Activated CD8-positive, alpha-beta T cell treated with anti-CD3 and anti-CD28 coated beads, Interleukin-2, amount 10 ng/mL, durations not matched to agents 7 days and 5 days (primary cell): ENCODE measurements at regions not wholly inside any gene's neighbourhood (a gene's known extent, or its start where the extent isn't known, plus 50 kb on each side); places are given as distances from the start of the nearest gene placed in this dataset.

Experiments used
- ATAC-seq: fragments of 150-1000 bp; cut with Tn5 transposase; one replicate; pipeline ENCODE4 v1.10.0; 2021; ENCODE audit warnings: moderate library complexity
- CTCF ChIA-PET: fragments of 350-600 bp; sonication (Branson Sonifier 250); formaldehyde crosslinking; loops from one replicate; lab custom pipeline; 2021; ENCODE audit warnings: antibody characterized with exemption; lab: Charles Lee
- POLR2A ChIA-PET: fragments of 350-600 bp; sonication (Branson Sonifier 250); formaldehyde crosslinking; loops from one replicate; lab custom pipeline; 2021; ENCODE audit warnings: antibody characterized with exemption; lab: Charles Lee
- DNase-seq: peaks from one replicate; pipeline ENCODE4 v3.0.0-alpha.2; 2020
- H3K27ac Mint-ChIP-seq: one replicate; pipeline ENCODE4 v1.8.0; 2021; ENCODE audit warnings: mild to moderate bottlenecking, mixed read lengths
- H3K27me3 Mint-ChIP-seq: one replicate; pipeline ENCODE4 v1.8.0; 2021; ENCODE audit warnings: low read depth, mixed read lengths
- H3K36me3 Mint-ChIP-seq: one replicate; pipeline ENCODE4 v1.8.0; 2021; ENCODE audit warnings: low read depth, mixed read lengths
- H3K4me1 Mint-ChIP-seq: one replicate; pipeline ENCODE4 v1.8.0; 2021; ENCODE audit warnings: low read depth, mixed read lengths
- H3K4me3 Mint-ChIP-seq: one replicate; pipeline ENCODE4 v1.8.0; 2021; ENCODE audit warnings: mild to moderate bottlenecking, mixed read lengths
- H3K9me3 Mint-ChIP-seq: one replicate; pipeline ENCODE4 v1.8.0; 2022; ENCODE audit warnings: mixed read lengths; ENCODE audit not compliant: insufficient read depth

GRCh38 chr18:10207682-10208345 lies 246.6 kb upstream of the APCDD1 start:
- ATAC-seq (no peak), DNase-seq (no peak)
- Mint-ChIP-seq H3K4me3 (no peak overlapping the region), H3K9me3 (no peaks in the 10 kb centered on the region), H3K27me3 (peaks cover 2% of the 10 kb centered on the region), H3K27ac (no peak overlapping the region), H3K4me1 (no peaks in the 10 kb centered on the region), H3K36me3 (no peaks in the 10 kb centered on the region)
- POLR2A ChIA-PET: no interaction called here
- CTCF ChIA-PET: no interaction called here

- H3K4me3 Mint-ChIP-seq: no peak overlapping the region
- POLR2A ChIA-PET: no interaction called here
- no peak for DNase-seq
- no peak for ATAC-seq
- no peak overlapping the region for H3K27ac Mint-ChIP-seq
- H3K27me3 Mint-ChIP-seq: peaks cover 2% of the 10 kb centered on the region
- no peaks in the 10 kb centered on the region for H3K36me3 Mint-ChIP-seq
- peaks cover 6% of the 10 kb centered on the region for H3K4me1 Mint-ChIP-seq
- CTCF ChIA-PET: no interaction called here
- H3K9me3 Mint-ChIP-seq: no peaks in the 10 kb centered on the region
Observed at GRCh38 chr18:10209302-10209701, 245.1 kb upstream of the APCDD1 start.

DNA sequence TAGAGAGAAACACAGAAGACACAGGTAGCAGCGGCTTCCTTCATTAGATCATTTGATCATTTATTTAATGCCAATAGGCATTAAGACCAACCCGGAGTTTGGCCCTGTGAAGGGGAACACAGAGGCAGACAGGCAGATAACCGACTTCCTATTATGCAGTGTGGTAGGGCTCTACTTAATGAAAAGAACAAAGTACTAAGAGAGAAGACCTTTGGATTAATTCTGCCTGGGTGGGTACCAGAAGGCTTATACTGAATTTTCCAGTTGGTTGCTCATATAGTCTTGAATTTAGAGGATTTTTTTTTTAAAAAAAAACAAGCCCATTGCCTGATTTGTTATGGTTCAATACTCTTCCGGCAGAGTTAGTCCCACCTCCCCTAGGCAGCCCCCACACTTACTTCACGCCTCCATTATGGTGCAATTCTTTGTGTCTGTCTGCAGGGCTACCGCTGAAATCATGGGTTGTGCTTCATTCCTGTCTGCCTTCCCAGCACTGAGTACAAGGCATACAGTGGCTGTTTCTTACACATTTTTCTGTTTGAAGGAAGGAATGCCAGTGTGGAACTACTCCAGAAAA lies 244.3 kb upstream of the APCDD1 start:
- no peaks in the 10 kb centered on the region for H3K36me3 Mint-ChIP-seq
- peaks cover 6% of the 10 kb centered on the region for H3K4me1 Mint-ChIP-seq
- ChIA-PET POLR2A (no interaction called here), CTCF (no interaction called here)
- H3K4me3 Mint-ChIP-seq: no peak overlapping the region
- no peaks in the 10 kb centered on the region for H3K9me3 Mint-ChIP-seq
- peaks cover 2% of the 10 kb centered on the region for H3K27me3 Mint-ChIP-seq
- DNase-seq: no peak
- H3K27ac Mint-ChIP-seq: no peak overlapping the region
- no peak for ATAC-seq

GRCh38 chr18:10213526-10213925 lies 240.9 kb upstream of the APCDD1 start:
- Mint-ChIP-seq H3K27ac (peak overlapping the region; percentile 21), H3K36me3 (no peaks in the 10 kb centered on the region), H3K4me1 (peaks cover 8% of the 10 kb centered on the region), H3K4me3 (no peak overlapping the region), H3K9me3 (no peaks in the 10 kb centered on the region), H3K27me3 (peaks cover 4% of the 10 kb centered on the region)
- ChIA-PET CTCF (no interaction called here), POLR2A (no interaction called here)
- ATAC-seq: peak; percentile 69
- peak; percentile 38 for DNase-seq

GRCh38 chr18:10215446-10215845 lies 239.0 kb upstream of the APCDD1 start:
- Mint-ChIP-seq H3K9me3 (no peaks in the 10 kb centered on the region), H3K27me3 (peaks cover 4% of the 10 kb centered on the region), H3K4me3 (no peak overlapping the region), H3K36me3 (no peaks in the 10 kb centered on the region), H3K4me1 (peaks cover 8% of the 10 kb centered on the region), H3K27ac (no peak overlapping the region)
- DNase-seq: no peak
- POLR2A ChIA-PET: no interaction called here
- no peak for ATAC-seq
- CTCF ChIA-PET: no interaction called here

DNA sequence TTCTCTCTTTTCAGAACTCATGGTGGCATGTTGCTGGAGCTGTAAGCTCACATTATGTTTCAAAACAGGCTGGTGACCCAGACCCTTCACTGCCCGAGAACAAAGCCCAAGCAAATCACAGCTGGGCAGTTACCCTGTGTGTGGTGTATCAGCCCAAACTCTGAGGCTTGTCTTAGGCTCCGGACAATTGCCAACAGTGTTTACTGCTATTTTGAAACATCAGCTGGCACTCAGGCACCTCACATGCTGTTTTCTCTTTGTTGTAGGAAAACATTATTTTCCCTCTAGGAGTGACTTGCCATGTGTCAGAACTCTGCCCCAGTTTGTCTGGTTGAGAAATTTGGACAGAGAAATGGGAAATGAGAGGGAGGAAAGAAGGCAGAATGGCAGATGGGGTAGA lies 237.6 kb upstream of the APCDD1 start:
- Mint-ChIP-seq H3K4me3 (no peak overlapping the region), H3K36me3 (no peaks in the 10 kb centered on the region), H3K9me3 (no peaks in the 10 kb centered on the region), H3K27me3 (peaks cover 4% of the 10 kb centered on the region), H3K27ac (no peak overlapping the region), H3K4me1 (peaks cover 8% of the 10 kb centered on the region)
- CTCF ChIA-PET: no interaction called here
- POLR2A ChIA-PET: no interaction called here
- DNase-seq (no peak), ATAC-seq (no peak)

DNA sequence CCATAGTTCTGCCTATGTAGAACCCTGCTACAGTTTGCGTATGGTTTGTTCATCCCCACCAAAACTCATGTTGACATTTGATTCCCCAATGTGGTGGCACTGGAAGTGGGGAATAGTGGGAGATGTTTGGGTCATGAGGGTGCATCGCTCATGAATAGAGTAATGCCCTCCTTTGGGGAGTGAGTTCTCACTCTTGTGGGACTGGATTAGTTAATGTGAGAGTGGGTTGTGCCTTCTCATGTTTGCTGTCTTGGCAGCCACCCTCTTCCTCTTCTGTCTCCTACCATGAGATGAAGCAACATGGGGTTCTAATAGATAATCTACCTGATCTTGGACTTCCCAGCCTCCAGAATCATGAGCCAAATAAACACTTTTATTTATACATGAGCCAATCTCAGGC lies 237.2 kb upstream of the APCDD1 start:
- CTCF ChIA-PET: no interaction called here
- Mint-ChIP-seq H3K9me3 (no peaks in the 10 kb centered on the region), H3K4me1 (peaks cover 8% of the 10 kb centered on the region), H3K36me3 (no peaks in the 10 kb centered on the region), H3K27ac (no peak overlapping the region), H3K4me3 (no peak overlapping the region), H3K27me3 (peaks cover 4% of the 10 kb centered on the region)
- POLR2A ChIA-PET: no interaction called here
- DNase-seq (no peak), ATAC-seq (no peak)

DNA sequence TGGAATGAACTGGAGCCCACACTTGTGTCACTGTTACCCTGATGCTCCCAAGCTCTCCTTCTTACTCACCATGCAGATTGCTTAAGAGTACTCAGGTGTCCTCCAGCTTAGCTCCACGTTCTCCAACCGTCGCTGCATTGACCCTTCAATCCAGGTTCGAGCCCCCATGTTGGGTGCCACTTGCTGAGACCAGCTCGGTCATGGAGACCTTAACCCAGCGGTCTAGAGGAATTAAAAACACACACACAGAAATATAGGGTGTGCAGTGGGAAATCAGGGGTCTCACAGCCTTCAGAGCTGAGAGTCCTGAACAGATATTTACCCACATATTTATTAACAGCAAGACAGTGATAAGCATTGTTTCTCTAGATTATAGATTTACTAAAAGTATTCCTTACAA lies 229.1 kb upstream of the APCDD1 start:
- Mint-ChIP-seq H3K4me3 (no peak overlapping the region), H3K9me3 (no peaks in the 10 kb centered on the region), H3K27me3 (peaks cover 3% of the 10 kb centered on the region), H3K4me1 (no peaks in the 10 kb centered on the region), H3K27ac (no peak overlapping the region), H3K36me3 (no peaks in the 10 kb centered on the region)
- ChIA-PET CTCF (no interaction called here), POLR2A (no interaction called here)
- ATAC-seq (no peak), DNase-seq (no peak)

DNA sequence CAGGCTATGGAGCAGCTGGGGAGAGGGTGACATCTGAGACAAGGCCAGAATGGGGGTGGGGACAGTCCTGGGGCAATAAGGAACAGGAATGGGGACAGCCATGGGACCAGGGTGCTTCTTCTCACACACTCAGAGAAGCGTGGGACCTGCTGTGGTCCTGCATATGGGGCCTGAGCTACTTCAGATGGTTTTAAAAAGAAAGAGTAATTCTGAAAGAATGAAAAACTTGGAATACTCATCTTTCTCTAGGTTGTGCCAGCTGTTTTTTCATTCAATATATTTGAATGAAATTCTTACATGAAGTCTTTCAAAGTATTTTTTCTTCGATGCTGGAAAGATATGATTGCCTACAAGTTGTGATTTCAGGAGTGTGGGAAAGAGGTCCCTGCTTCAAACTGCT lies 227.5 kb upstream of the APCDD1 start:
- H3K27ac Mint-ChIP-seq: no peak overlapping the region
- DNase-seq (no peak), ATAC-seq (no peak)
- H3K27me3 Mint-ChIP-seq: peaks cover 3% of the 10 kb centered on the region
- CTCF ChIA-PET: no interaction called here
- H3K9me3 Mint-ChIP-seq: no peaks in the 10 kb centered on the region
- POLR2A ChIA-PET: no interaction called here
- no peak overlapping the region for H3K4me3 Mint-ChIP-seq
- H3K4me1 Mint-ChIP-seq: no peaks in the 10 kb centered on the region
- no peaks in the 10 kb centered on the region for H3K36me3 Mint-ChIP-seq

- Mint-ChIP-seq H3K27me3 (no peaks in the 10 kb centered on the region), H3K4me1 (no peaks in the 10 kb centered on the region), H3K4me3 (no peak overlapping the region), H3K9me3 (no peaks in the 10 kb centered on the region), H3K27ac (no peak overlapping the region), H3K36me3 (no peaks in the 10 kb centered on the region)
- POLR2A ChIA-PET: no interaction called here
- ATAC-seq (no peak), DNase-seq (no peak)
- CTCF ChIA-PET: no interaction called here
Observed at GRCh38 chr18:10228326-10228725, 226.1 kb upstream of the APCDD1 start.

DNA sequence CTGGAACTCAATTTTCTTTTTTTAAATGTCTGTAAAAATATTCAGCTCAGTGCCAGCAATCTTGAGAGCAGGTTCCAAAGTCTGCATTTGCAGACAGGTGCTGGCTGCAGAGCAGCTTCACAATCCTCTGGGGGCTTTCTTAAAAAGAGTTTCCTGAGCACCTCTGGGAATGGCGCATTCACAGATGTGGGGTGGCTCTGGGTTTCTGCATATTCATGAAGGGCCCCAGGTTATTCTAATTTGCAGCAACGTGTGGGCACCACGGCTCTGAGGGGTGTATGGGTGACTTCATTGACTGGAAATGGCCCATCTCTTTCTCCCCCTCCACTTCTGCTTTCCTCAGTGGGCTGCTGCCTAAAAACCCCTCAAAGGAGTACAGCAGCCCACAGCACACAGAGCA lies 225.0 kb upstream of the APCDD1 start:
- Mint-ChIP-seq H3K36me3 (no peaks in the 10 kb centered on the region), H3K9me3 (no peaks in the 10 kb centered on the region), H3K4me1 (no peaks in the 10 kb centered on the region), H3K4me3 (no peak overlapping the region), H3K27me3 (no peaks in the 10 kb centered on the region), H3K27ac (no peak overlapping the region)
- DNase-seq (no peak), ATAC-seq (no peak)
- ChIA-PET POLR2A (no interaction called here), CTCF (no interaction called here)

DNA sequence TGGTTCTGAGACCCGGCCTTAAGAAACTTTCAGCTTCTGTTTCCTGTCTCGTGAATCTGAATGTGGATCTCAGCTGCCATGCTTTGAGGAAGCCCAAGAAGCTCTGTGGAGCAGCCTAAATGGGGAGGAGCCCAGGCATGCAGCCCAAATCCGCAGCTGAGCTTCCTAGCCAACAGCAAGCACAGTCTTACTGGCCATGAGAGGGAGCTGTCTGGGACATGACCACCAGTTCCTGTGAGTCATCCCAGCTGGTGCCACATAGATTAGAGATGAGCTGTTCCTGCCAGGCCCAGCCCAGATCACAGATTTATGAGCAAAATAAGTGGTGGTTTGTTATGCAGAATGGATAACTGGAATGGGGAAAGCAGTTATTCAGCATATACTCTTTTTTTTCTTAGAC lies 224.4 kb upstream of the APCDD1 start:
- DNase-seq (no peak), ATAC-seq (no peak)
- Mint-ChIP-seq H3K4me3 (no peak overlapping the region), H3K27ac (no peak overlapping the region), H3K4me1 (no peaks in the 10 kb centered on the region), H3K27me3 (no peaks in the 10 kb centered on the region), H3K9me3 (no peaks in the 10 kb centered on the region), H3K36me3 (no peaks in the 10 kb centered on the region)
- POLR2A ChIA-PET: no interaction called here
- CTCF ChIA-PET: no interaction called here

DNA sequence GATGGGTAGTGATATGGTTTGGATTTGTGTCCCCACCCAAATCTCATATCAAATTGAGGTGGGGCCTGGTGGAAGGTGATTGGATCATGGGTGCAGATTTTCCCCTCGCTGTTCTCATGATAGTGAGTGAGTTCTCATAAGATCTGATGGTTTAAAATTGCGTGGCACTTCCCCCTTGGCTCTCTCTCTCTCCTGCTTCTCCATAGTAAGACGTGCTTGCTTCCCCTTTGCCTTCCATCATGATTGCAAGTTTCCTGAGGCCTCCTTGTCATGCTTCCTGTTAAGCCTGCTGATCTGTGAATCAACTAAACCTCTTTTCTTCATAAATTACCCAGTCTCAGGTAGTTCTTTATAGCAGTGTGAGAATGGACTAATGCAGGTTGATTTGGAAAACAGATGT lies 223.2 kb upstream of the APCDD1 start:
- no peak for DNase-seq
- CTCF ChIA-PET: no interaction called here
- Mint-ChIP-seq H3K27me3 (no peaks in the 10 kb centered on the region), H3K36me3 (no peaks in the 10 kb centered on the region), H3K9me3 (no peaks in the 10 kb centered on the region), H3K27ac (no peak overlapping the region), H3K4me1 (no peaks in the 10 kb centered on the region), H3K4me3 (no peak overlapping the region)
- POLR2A ChIA-PET: no interaction called here
- ATAC-seq: no peak
